Common myeloid progenitor, CD34-positive (primary cell): ENCODE measurements at regions not wholly inside any gene's neighbourhood (a gene's known extent, or its start where the extent isn't known, plus 50 kb on each side); places are given as distances from the start of the nearest gene placed in this dataset.
A peak's percentile ranks its signal among the peaks of the same experiment; 100 is the strongest.

Experiments
- CTCF ChIA-PET: fragments of 350-600 bp; sonication (Branson Sonifier 250); formaldehyde crosslinking; loops from one replicate; lab custom pipeline; 2021; ENCODE audit warnings: antibody characterized with exemption; lab: Charles Lee
- POLR2A ChIA-PET: fragments of 350-600 bp; sonication (Branson Sonifier 250); formaldehyde crosslinking; loops from one replicate; lab custom pipeline; 2021; ENCODE audit warnings: antibody characterized with exemption; lab: Charles Lee
- DNase-seq, 3 donors: peaks; one replicate each; pipeline versions ENCODE4 v3.0.0 to v3.0.0-alpha.2; 2013
- H3K27ac ChIP-seq, 2 experiments: 1 replicate in 1 of 2; 2 replicates in 1 of 2; pipeline ENCODE4 v1.7.0; 2013; ENCODE audit warnings: inconsistent platforms in 2 of 2, low read length in 2 of 2, mild to moderate bottlenecking in 2 of 2, low read depth in 1 of 2, moderate library complexity in 1 of 2; ENCODE audit not compliant: severe bottlenecking in 2 of 2, insufficient read depth in 1 of 2, poor library complexity in 1 of 2
- H3K27me3 ChIP-seq, 5 experiments: replicated peaks in 2 of 5; 1 replicate in 3 of 5; 2 replicates in 2 of 5; pipeline versions ENCODE4 v1.6.1 to v1.7.0; 2013; ENCODE audit warnings: low read length in 4 of 5, mild to moderate bottlenecking in 2 of 5, moderate library complexity in 2 of 5, inconsistent platforms in 1 of 5; ENCODE audit not compliant: insufficient read depth in 5 of 5, control insufficient read depth in 4 of 5
- H3K36me3 ChIP-seq, 4 experiments: 1 replicate in 2 of 4; 2 replicates in 2 of 4; pipeline versions ENCODE4 v1.6.1 to v1.7.0; 2013; ENCODE audit warnings: low read length in 3 of 4, control low read depth in 1 of 4, mild to moderate bottlenecking in 1 of 4; ENCODE audit not compliant: control insufficient read depth in 4 of 4, insufficient read depth in 4 of 4
- H3K4me1 ChIP-seq, 4 experiments: 1 replicate in 3 of 4; 2 replicates in 1 of 4; pipeline versions ENCODE4 v1.6.1 to v1.7.1; 2013; ENCODE audit warnings: low read length in 3 of 4, mild to moderate bottlenecking in 3 of 4, control low read depth in 1 of 4, inconsistent platforms in 1 of 4, moderate library complexity in 1 of 4; ENCODE audit not compliant: control insufficient read depth in 4 of 4, insufficient read depth in 4 of 4; ENCODE audit errors: control extremely low read depth in 1 of 4
- H3K4me3 ChIP-seq, 7 experiments: 1 replicate in 4 of 7; 2 replicates in 3 of 7; pipeline versions ENCODE4 v1.5.1 to v1.7.0; 2013; ENCODE audit warnings: mild to moderate bottlenecking in 7 of 7, low read length in 6 of 7, moderate library complexity in 6 of 7, inconsistent platforms in 2 of 7, low read depth in 2 of 7, control low read depth in 1 of 7; ENCODE audit not compliant: insufficient read depth in 4 of 7, control insufficient read depth in 1 of 7; ENCODE audit errors: extremely low read depth in 1 of 7
- H3K9me3 ChIP-seq, 5 experiments: 1 replicate in 4 of 5; 2 replicates in 1 of 5; pipeline versions ENCODE4 v1.6.1 to v1.7.1; 2013; ENCODE audit warnings: low read length in 4 of 5, mild to moderate bottlenecking in 2 of 5, inconsistent platforms in 1 of 5, low read depth in 1 of 5, moderate library complexity in 1 of 5; ENCODE audit not compliant: control insufficient read depth in 4 of 5, insufficient read depth in 2 of 5; ENCODE audit errors: control extremely low read depth in 1 of 5
- WGBS: methylation state at CpG from one replicate; pipeline ENCODE4 v1.1.5; 2013; ENCODE audit not compliant: insufficient coverage; 5-methylcytosine and 5-hydroxymethylcytosine counted together

GRCh38 chr10:120641695-120642094 is 184.7 kb downstream of the PLPP4 start:
- Histone ChIP-seq H3K27ac (peak overlapping the region in 1 of 2 experiments; percentile 55), H3K36me3 (no peaks in the 10 kb centered on the region), H3K4me3 (peak overlapping the region in 1 of 7 experiments; percentile 19), H3K4me1 (peaks cover 18 to 54% (median 41%) of the 10 kb centered on the region in 4 experiments), H3K9me3 (no peaks in the 10 kb centered on the region), H3K27me3 (no peaks in the 10 kb centered on the region)
- CTCF ChIA-PET, result interaction anchor here (0.8 to 2.0 kb wide), 3 partner anchors 10 to 95 kb away, joined by 3 to 5 read pairs (median 3); no protein-coding TSS in a partner anchor
- no CpG with 5 or more reads among the region's 1 CpG for WGBS
- POLR2A ChIA-PET, result no interaction called here
- peak; percentile 85 to 96 (median 91) for DNase-seq

GRCh38 chr10:120643351-120643750 is 186.3 kb downstream of the PLPP4 start:
- Histone ChIP-seq H3K4me1 (peaks cover 18 to 54% (median 42%) of the 10 kb centered on the region in 4 experiments), H3K27me3 (no peaks in the 10 kb centered on the region), H3K36me3 (no peaks in the 10 kb centered on the region), H3K4me3 (no peak overlapping the region), H3K9me3 (no peaks in the 10 kb centered on the region), H3K27ac (no peak overlapping the region)
- POLR2A ChIA-PET, result no interaction called here
- CTCF ChIA-PET, result interaction anchor here (1.0 to 1.4 kb wide), 3 partner anchors 8 to 92 kb away, joined by 4 to 5 read pairs (median 5); no protein-coding TSS in a partner anchor
- DNase-seq, result peak in 2 of 3 donors; percentile 61 to 66
- WGBS, result 56% methylated on average over 2 of the region's 2 CpGs

- DNase-seq, result no peak
- no peaks in the 10 kb centered on the region for H3K9me3 ChIP-seq
- H3K36me3 ChIP-seq, result no peaks in the 10 kb centered on the region
- 100% methylated on average over 1 of the region's 1 CpG for WGBS
- no peak overlapping the region for H3K4me3 ChIP-seq
- no peak overlapping the region for H3K27ac ChIP-seq
- H3K27me3 ChIP-seq, result no peaks in the 10 kb centered on the region
- POLR2A ChIA-PET, result no interaction called here
- H3K4me1 ChIP-seq, result peaks cover 18 to 54% (median 42%) of the 10 kb centered on the region in 4 experiments
- CTCF ChIA-PET, result interaction anchor here (0.5 kb wide), 1 partner anchor 826 kb away, joined by 3 read pairs; no protein-coding TSS in a partner anchor
These were observed 187.8 kb downstream of the PLPP4 start for GRCh38 chr10:120644556-120645410.

GRCh38 chr10:120646159-120646732 is 189.2 kb downstream of the PLPP4 start:
- no peak for DNase-seq
- H3K27me3 ChIP-seq, result no peaks in the 10 kb centered on the region
- no peak overlapping the region for H3K27ac ChIP-seq
- ChIA-PET POLR2A (no interaction called here), CTCF (interaction anchor here (1.0 to 2.1 kb wide), 4 partner anchors 11 to 223 kb away, joined by 3 to 7 read pairs (median 4); no protein-coding TSS in a partner anchor)
- H3K9me3 ChIP-seq, result no peaks in the 10 kb centered on the region
- WGBS, result 75% methylated on average over 4 of the region's 6 CpGs
- H3K4me1 ChIP-seq, result peaks cover 14 to 43% (median 33%) of the 10 kb centered on the region in 4 experiments
- no peak overlapping the region for H3K4me3 ChIP-seq
- no peaks in the 10 kb centered on the region for H3K36me3 ChIP-seq

- Histone ChIP-seq H3K9me3 (no peaks in the 10 kb centered on the region), H3K27ac (no peak overlapping the region), H3K4me1 (peaks cover 11 to 37% (median 27%) of the 10 kb centered on the region in 4 experiments), H3K4me3 (no peak overlapping the region), H3K36me3 (no peaks in the 10 kb centered on the region), H3K27me3 (no peaks in the 10 kb centered on the region)
- peak in 1 of 3 donors; percentile 29 for DNase-seq
- WGBS, result 84% methylated on average over 2 of the region's 5 CpGs
- ChIA-PET CTCF (interaction anchor here (0.8 to 2.1 kb wide), 6 partner anchors 12 to 224 kb away, joined by 3 to 7 read pairs (median 3); no protein-coding TSS in a partner anchor), POLR2A (no interaction called here)
These were observed 189.9 kb downstream of the PLPP4 start for GRCh38 chr10:120646738-120647456.

GRCh38 chr10:120650705-120651399 is 193.8 kb downstream of the PLPP4 start:
- no peaks in the 10 kb centered on the region for H3K27me3 ChIP-seq
- H3K27ac ChIP-seq, result no peak overlapping the region
- H3K9me3 ChIP-seq, result no peaks in the 10 kb centered on the region
- ChIA-PET CTCF (interaction anchor here (1.0 kb wide), 1 partner anchor 10 kb away, joined by 5 read pairs; no protein-coding TSS in a partner anchor), POLR2A (no interaction called here)
- H3K36me3 ChIP-seq, result no peaks in the 10 kb centered on the region
- no peak overlapping the region for H3K4me3 ChIP-seq
- peaks cover 0 to 10% (median 3%) of the 10 kb centered on the region in 4 experiments for H3K4me1 ChIP-seq
- WGBS, result 100% methylated on average over 3 of the region's 7 CpGs
- no peak for DNase-seq
